DND-41 (cell line): ENCODE measurements at regions not wholly inside any gene's neighbourhood (a gene's known extent, or its start where the extent isn't known, plus 50 kb on each side); places are given as distances from the start of the nearest gene placed in this dataset.

ENCODE experiments used
- EZH2 ChIP-seq: IDR thresholded peaks from 3 replicates; pipeline ENCODE4 v1.6.1; 2012; ENCODE audit warnings: borderline replicate concordance, low read depth, mild to moderate bottlenecking, moderate library complexity, low read length, inconsistent platforms; ENCODE audit not compliant: severe bottlenecking
- TF ChIP-seq, protein P1 (sequence below): IDR thresholded peaks from 2 replicates; pipeline ENCODE4 v1.5.1; 2012; ENCODE audit warnings: borderline replicate concordance, low read length, moderate library complexity, mild to moderate bottlenecking; ENCODE audit not compliant: poor library complexity, severe bottlenecking; ENCODE audit errors: extremely low read depth

GRCh38 chr2:41904459-41904858 is 143.4 kb upstream of the PKDCC start:
- TF ChIP-seq, protein P1, sequence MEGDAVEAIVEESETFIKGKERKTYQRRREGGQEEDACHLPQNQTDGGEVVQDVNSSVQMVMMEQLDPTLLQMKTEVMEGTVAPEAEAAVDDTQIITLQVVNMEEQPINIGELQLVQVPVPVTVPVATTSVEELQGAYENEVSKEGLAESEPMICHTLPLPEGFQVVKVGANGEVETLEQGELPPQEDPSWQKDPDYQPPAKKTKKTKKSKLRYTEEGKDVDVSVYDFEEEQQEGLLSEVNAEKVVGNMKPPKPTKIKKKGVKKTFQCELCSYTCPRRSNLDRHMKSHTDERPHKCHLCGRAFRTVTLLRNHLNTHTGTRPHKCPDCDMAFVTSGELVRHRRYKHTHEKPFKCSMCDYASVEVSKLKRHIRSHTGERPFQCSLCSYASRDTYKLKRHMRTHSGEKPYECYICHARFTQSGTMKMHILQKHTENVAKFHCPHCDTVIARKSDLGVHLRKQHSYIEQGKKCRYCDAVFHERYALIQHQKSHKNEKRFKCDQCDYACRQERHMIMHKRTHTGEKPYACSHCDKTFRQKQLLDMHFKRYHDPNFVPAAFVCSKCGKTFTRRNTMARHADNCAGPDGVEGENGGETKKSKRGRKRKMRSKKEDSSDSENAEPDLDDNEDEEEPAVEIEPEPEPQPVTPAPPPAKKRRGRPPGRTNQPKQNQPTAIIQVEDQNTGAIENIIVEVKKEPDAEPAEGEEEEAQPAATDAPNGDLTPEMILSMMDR = no peak
- no peak for TF ChIP-seq EZH2
